GM23248 (cell line): ENCODE measurements at regions not wholly inside any gene's neighbourhood (a gene's known extent, or its start where the extent isn't known, plus 50 kb on each side); places are given as distances from the start of the nearest gene placed in this dataset.

Source experiments
- EZH2 ChIP-seq: fragments of 200-600 bp; sonication (generic); IDR thresholded peaks from 2 replicates; pipeline ENCODE4 v1.6.1; 2018; ENCODE audit warnings: antibody characterized with exemption, mild to moderate bottlenecking; ENCODE audit not compliant: insufficient read depth, poor library complexity, severe bottlenecking
- EZH2phosphoT487 ChIP-seq: fragments of 200-600 bp; sonication (generic); IDR thresholded peaks from 2 replicates; pipeline ENCODE4 v1.6.1; 2018; ENCODE audit warnings: antibody characterized with exemption, moderate library complexity, mild to moderate bottlenecking, low read depth; ENCODE audit not compliant: insufficient read depth

- no peak for TF ChIP-seq EZH2phosphoT487
- no peak for TF ChIP-seq EZH2
Measured at GRCh38 chr1:29783508-29784275, 547.4 kb downstream of the PTPRU start.
